CD14-positive monocyte (primary cell): ENCODE measurements at regions not wholly inside any gene's neighbourhood (a gene's known extent, or its start where the extent isn't known, plus 50 kb on each side); places are given as distances from the start of the nearest gene placed in this dataset.

Experiments
- DNase-seq, 3 donors: peaks; one replicate each; pipeline ENCODE4 v3.0.0-alpha.2; 2011 to 2022
- H2AFZ ChIP-seq: 2 replicates; pipeline ENCODE4 v1.6.0; 2012; ENCODE audit warnings: mild to moderate bottlenecking, low read depth, low read length, inconsistent platforms; ENCODE audit not compliant: insufficient read depth, poor library complexity, severe bottlenecking
- H3K27ac ChIP-seq, 2 donors: 1 replicate in 1 of 2; 2 replicates in 1 of 2; pipeline ENCODE4 v1.5.1; 2012 to 2013; ENCODE audit warnings: low read length in 2 of 2, control low read depth in 1 of 2, inconsistent platforms in 1 of 2, low read depth in 1 of 2, mild to moderate bottlenecking in 1 of 2
- H3K27me3 ChIP-seq, 2 donors: one replicate each; pipeline versions ENCODE4 v1.6.0 to v1.6.1; 2011 to 2013; ENCODE audit warnings: low read length in 2 of 2; ENCODE audit not compliant: control insufficient read depth in 2 of 2, insufficient read depth in 2 of 2
- H3K36me3 ChIP-seq, 2 donors: replicated peaks in 1 of 2; 1 replicate in 1 of 2; 2 replicates in 1 of 2; pipeline versions ENCODE4 v1.5.1 to v1.6.1; 2012 to 2013; ENCODE audit warnings: low read length in 2 of 2, control low read depth in 1 of 2, inconsistent platforms in 1 of 2, mild to moderate bottlenecking in 1 of 2; ENCODE audit not compliant: insufficient read depth in 2 of 2, control insufficient read depth in 1 of 2
- H3K4me1 ChIP-seq, 2 donors: 1 replicate in 1 of 2; 2 replicates in 1 of 2; pipeline versions ENCODE4 v1.5.1 to v1.6.1; 2012 to 2013; ENCODE audit warnings: low read length in 2 of 2, control low read depth in 1 of 2, inconsistent platforms in 1 of 2, mild to moderate bottlenecking in 1 of 2, moderate library complexity in 1 of 2; ENCODE audit not compliant: insufficient read depth in 2 of 2, control insufficient read depth in 1 of 2
- H3K4me2 ChIP-seq: replicated peaks from 2 replicates; pipeline ENCODE3; 2012; ENCODE audit warnings: low read length, moderate library complexity, mild to moderate bottlenecking; ENCODE audit not compliant: poor library complexity, severe bottlenecking; ENCODE audit errors: extremely low read depth
- H3K4me3 ChIP-seq, 3 experiments: fragments of 200-600 bp in 1 of 3; sonication (generic) in 1 of 3; replicated peaks in 1 of 3; 1 replicate in 2 of 3; 2 replicates in 1 of 3; pipeline ENCODE4 v1.5.1; 2011 to 2013; ENCODE audit warnings: low read length in 3 of 3, mild to moderate bottlenecking in 3 of 3, control low read depth in 2 of 3, low read depth in 2 of 3, inconsistent platforms in 1 of 3, moderate library complexity in 1 of 3
- H3K79me2 ChIP-seq: 2 replicates; pipeline ENCODE4 v1.6.0; 2012; ENCODE audit warnings: mild to moderate bottlenecking, control low read depth, inconsistent platforms, low read length, moderate library complexity; ENCODE audit not compliant: insufficient read depth
- H3K9ac ChIP-seq: 2 replicates; pipeline ENCODE4 v1.6.0; 2017; ENCODE audit warnings: low read length, mild to moderate bottlenecking; ENCODE audit not compliant: insufficient read depth, poor library complexity, severe bottlenecking
- H3K9me3 ChIP-seq, 2 donors: replicated peaks in 1 of 2; 1 replicate in 1 of 2; 2 replicates in 1 of 2; pipeline versions ENCODE4 v1.5.1 to v1.6.1; 2012 to 2013; ENCODE audit warnings: low read length in 2 of 2, control low read depth in 1 of 2; ENCODE audit not compliant: control insufficient read depth in 1 of 2, insufficient read depth in 1 of 2
- H4K20me1 ChIP-seq: 2 replicates; pipeline ENCODE4 v1.6.0; 2012; ENCODE audit warnings: mild to moderate bottlenecking, low read length, control low read depth, moderate library complexity; ENCODE audit not compliant: insufficient read depth
- H3K27ac Mint-ChIP-seq, 7 donors: one replicate each; pipeline ENCODE4 v1.8.0; 2020; ENCODE audit warnings: mild to moderate bottlenecking in 7 of 7, mixed read lengths in 7 of 7, moderate library complexity in 6 of 7, inconsistent platforms in 2 of 7
- H3K27me3 Mint-ChIP-seq, 3 donors: one replicate each; pipeline ENCODE4 v1.8.0; 2021 to 2022; ENCODE audit warnings: low read depth in 3 of 3, mild to moderate bottlenecking in 3 of 3, mixed read lengths in 3 of 3, moderate library complexity in 3 of 3, inconsistent platforms in 1 of 3
- H3K36me3 Mint-ChIP-seq, 2 donors: one replicate each; pipeline ENCODE4 v1.8.0; 2020; ENCODE audit warnings: mixed read lengths in 2 of 2, inconsistent platforms in 1 of 2, mild to moderate bottlenecking in 1 of 2
- H3K4me1 Mint-ChIP-seq: one replicate; pipeline ENCODE4 v1.8.0; 2020; ENCODE audit warnings: mild to moderate bottlenecking, mixed read lengths
- H3K4me3 Mint-ChIP-seq, 2 donors: one replicate each; pipeline ENCODE4 v1.8.0; 2020; ENCODE audit warnings: mild to moderate bottlenecking in 2 of 2, mixed read lengths in 2 of 2, moderate library complexity in 1 of 2
- H3K9me3 Mint-ChIP-seq, 7 donors: one replicate each; pipeline ENCODE4 v1.8.0; 2020 to 2022; ENCODE audit warnings: mixed read lengths in 7 of 7, mild to moderate bottlenecking in 6 of 7, moderate library complexity in 6 of 7, inconsistent platforms in 2 of 7
- WGBS: methylation state at CpG from one replicate; pipeline ENCODE4 v1.1.5; 2013; ENCODE audit warnings: missing lambda C conversion rate; ENCODE audit not compliant: insufficient coverage; 5-methylcytosine and 5-hydroxymethylcytosine counted together
- intact Hi-C, 2 donors: fragments of 100-400 bp; cut with micrococcal nuclease; formaldehyde crosslinking; loops; one replicate each; pipeline versions ENCODE4 v1.15.0 to v1.15.1; 2023
- TF ChIP-seq, protein P1 (sequence below): fragments of 200-600 bp; IDR thresholded peaks from one replicate; pipeline ENCODE4 v1.8.0; 2022; ENCODE audit warnings: antibody characterized with exemption, mild to moderate bottlenecking

DNA sequence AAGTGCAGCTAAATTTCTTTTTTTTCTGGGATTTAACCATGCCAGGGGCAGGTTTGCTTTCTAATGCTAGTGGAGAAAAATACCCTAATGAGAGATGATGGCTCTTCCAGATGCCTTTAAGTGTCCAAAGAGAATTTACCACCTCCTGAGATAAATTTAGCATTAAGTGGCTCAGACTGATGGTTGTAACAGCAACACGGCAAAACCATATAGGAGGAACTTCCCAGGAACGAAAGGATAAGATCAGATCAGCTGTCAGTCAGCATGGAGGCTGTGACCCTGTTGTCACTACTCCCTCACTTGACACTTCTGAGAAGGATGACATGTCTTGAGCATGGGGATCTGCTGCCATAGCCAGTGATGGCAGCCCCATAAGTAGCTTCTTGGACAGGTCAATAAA is 860.0 kb downstream of the QKI start:
- H3K27ac Mint-ChIP-seq, result peak overlapping the region in 1 of 7 donors; percentile 8
- no peaks in the 10 kb centered on the region for H3K36me3 ChIP-seq
- no peaks in the 10 kb centered on the region for H3K36me3 Mint-ChIP-seq
- H3K27me3 Mint-ChIP-seq, result peaks cover 0 to 3% (median 2%) of the 10 kb centered on the region in 3 donors
- H3K4me1 Mint-ChIP-seq, result no peaks in the 10 kb centered on the region
- no peaks in the 10 kb centered on the region for H3K27me3 ChIP-seq
- no peaks in the 10 kb centered on the region for H4K20me1 ChIP-seq
- no peak overlapping the region for H3K4me2 ChIP-seq
- WGBS, result 83% methylated on average over 1 of the region's 2 CpGs
- peaks cover 14 to 25% of the 10 kb centered on the region in 2 donors for H3K9me3 ChIP-seq
- H3K9me3 Mint-ChIP-seq, result peaks cover 7 to 16% (median 11%) of the 10 kb centered on the region in 7 donors
- no peak overlapping the region for H3K27ac ChIP-seq
- no peak overlapping the region for H2AFZ ChIP-seq
- DNase-seq, result no peak
- no peak overlapping the region for H3K9ac ChIP-seq
- no peak overlapping the region for H3K4me3 ChIP-seq
- H3K79me2 ChIP-seq, result no peaks in the 10 kb centered on the region
- no peaks in the 10 kb centered on the region for H3K4me1 ChIP-seq
- no peak overlapping the region for H3K4me3 Mint-ChIP-seq
- TF ChIP-seq, protein P1, sequence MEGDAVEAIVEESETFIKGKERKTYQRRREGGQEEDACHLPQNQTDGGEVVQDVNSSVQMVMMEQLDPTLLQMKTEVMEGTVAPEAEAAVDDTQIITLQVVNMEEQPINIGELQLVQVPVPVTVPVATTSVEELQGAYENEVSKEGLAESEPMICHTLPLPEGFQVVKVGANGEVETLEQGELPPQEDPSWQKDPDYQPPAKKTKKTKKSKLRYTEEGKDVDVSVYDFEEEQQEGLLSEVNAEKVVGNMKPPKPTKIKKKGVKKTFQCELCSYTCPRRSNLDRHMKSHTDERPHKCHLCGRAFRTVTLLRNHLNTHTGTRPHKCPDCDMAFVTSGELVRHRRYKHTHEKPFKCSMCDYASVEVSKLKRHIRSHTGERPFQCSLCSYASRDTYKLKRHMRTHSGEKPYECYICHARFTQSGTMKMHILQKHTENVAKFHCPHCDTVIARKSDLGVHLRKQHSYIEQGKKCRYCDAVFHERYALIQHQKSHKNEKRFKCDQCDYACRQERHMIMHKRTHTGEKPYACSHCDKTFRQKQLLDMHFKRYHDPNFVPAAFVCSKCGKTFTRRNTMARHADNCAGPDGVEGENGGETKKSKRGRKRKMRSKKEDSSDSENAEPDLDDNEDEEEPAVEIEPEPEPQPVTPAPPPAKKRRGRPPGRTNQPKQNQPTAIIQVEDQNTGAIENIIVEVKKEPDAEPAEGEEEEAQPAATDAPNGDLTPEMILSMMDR, result no peak
- intact Hi-C loops, result no loop called here

DNA sequence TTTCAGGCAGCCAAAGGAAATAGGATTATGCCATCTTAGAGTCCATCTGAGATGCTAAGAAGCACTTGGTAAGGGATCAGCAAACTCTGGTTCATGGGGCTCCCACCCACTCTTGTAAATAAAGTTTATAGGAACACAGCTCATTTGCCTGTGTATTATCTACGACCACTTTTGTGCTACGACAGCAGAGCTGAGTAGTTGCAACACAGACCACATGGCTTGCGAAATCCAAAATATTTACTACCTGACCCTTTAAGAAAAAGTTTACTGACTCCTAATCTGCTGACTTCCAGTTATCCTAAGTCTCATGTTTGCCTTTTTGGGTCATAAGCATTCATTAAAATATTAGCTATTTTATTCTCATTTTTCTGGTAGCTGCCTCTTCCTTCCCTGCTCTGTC is 859.0 kb downstream of the QKI start:
- H3K9ac ChIP-seq, result no peak overlapping the region
- TF ChIP-seq, protein P1, result no peak
- no peaks in the 10 kb centered on the region for H3K79me2 ChIP-seq
- Mint-ChIP-seq H3K9me3 (peaks cover 6 to 16% (median 11%) of the 10 kb centered on the region in 7 donors), H3K27me3 (peaks cover 0 to 3% (median 2%) of the 10 kb centered on the region in 3 donors), H3K36me3 (no peaks in the 10 kb centered on the region), H3K27ac (no peak overlapping the region), H3K4me3 (no peak overlapping the region), H3K4me1 (no peaks in the 10 kb centered on the region)
- intact Hi-C loops, result no loop called here
- H3K27ac ChIP-seq, result no peak overlapping the region
- no peaks in the 10 kb centered on the region for H4K20me1 ChIP-seq
- no peak overlapping the region for H2AFZ ChIP-seq
- no peaks in the 10 kb centered on the region for H3K4me1 ChIP-seq
- H3K9me3 ChIP-seq, result peaks cover 14 to 21% of the 10 kb centered on the region in 2 donors
- WGBS, result 80% methylated on average over 1 of the region's 3 CpGs
- H3K36me3 ChIP-seq, result no peaks in the 10 kb centered on the region
- DNase-seq, result no peak
- no peak overlapping the region for H3K4me2 ChIP-seq
- no peaks in the 10 kb centered on the region for H3K27me3 ChIP-seq
- H3K4me3 ChIP-seq, result no peak overlapping the region
